ENCODE measurements at regions not wholly inside any gene's neighbourhood (a gene's known extent, or its start where the extent isn't known, plus 50 kb on each side); places are given as distances from the start of the nearest gene placed in this dataset.

DNA sequence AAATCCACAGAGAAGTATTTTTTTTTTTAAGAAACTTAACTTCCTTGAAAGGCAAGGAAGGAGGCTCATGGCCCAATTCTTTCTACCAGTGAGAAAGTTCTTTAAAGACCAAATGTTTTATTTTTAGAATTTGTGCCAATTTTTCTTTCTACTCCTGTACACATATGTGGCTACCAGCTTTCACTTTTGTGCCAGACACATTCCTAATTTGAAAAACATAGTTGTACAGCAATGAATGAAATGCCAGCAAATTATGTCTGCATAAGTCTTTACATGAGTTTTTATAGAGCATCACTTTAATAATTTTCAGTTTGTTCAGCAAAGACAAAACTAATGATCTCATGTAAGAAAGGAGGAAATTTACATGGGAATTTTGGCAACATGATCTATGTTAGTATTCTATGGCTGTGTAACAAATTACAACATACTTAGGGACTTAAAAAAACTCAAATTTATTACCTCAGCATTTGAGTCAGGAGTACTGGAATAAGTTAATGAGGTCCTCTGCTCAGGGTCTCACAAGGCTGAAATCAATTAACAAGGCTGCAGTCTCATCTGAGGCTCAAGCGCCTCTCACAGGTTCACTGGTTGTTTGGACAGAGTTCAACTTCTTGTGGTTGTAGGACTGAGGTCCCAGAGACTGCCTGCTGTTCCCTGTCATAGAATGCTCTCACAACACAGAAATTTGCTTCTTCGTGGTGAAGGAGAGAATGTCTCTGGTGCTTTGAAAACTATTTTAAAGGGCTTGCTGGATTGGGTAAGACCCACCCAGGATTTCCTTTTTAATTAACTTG, 678.2 kb upstream of the FAM241A start:
- H3K4me3 Mint-ChIP-seq (ENCODE audit: low read depth) = no peak overlapping the region
- peaks cover 4% of the 10 kb centered on the region for H3K9me3 Mint-ChIP-seq
- no peak overlapping the region for H3K27ac Mint-ChIP-seq
- no peak for DNase-seq (ENCODE audit: low spot score)
- H3K27me3 Mint-ChIP-seq (ENCODE audit: low read depth) = no peaks in the 10 kb centered on the region
- intact Hi-C loops (cut with micrococcal nuclease) = no loop called here
- H3K36me3 Mint-ChIP-seq (ENCODE audit: low read depth) = no peaks in the 10 kb centered on the region
- no peaks in the 10 kb centered on the region for H3K4me1 Mint-ChIP-seq (ENCODE audit: low read depth)

DNA sequence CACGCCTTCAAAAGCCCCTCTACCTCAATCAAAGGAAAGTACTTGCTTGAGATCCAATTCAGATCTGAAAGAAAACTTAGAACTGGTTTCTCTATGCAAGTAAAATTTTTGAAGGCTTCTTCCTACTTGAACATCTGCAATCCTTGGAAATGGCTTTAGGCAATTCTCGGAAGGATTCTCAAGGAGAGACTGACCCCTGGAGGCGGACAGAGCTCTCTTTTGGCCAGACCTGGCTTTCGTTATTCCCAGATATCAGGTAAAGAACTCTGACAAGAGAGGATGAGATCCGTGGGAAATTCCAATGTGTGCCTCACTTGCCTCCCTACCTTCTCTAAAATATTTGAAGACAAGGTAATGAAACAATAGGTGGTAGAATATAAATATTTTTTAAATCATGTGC, 670.3 kb upstream of the FAM241A start:
- no peak for DNase-seq (ENCODE audit: low spot score)
- Mint-ChIP-seq H3K36me3 (ENCODE audit: low read depth) (no peaks in the 10 kb centered on the region), H3K4me3 (ENCODE audit: low read depth) (no peak overlapping the region), H3K27me3 (ENCODE audit: low read depth) (no peaks in the 10 kb centered on the region), H3K9me3 (no peaks in the 10 kb centered on the region), H3K27ac (no peak overlapping the region), H3K4me1 (ENCODE audit: low read depth) (no peaks in the 10 kb centered on the region)
- intact Hi-C loops (cut with micrococcal nuclease) = no loop called here

DNA sequence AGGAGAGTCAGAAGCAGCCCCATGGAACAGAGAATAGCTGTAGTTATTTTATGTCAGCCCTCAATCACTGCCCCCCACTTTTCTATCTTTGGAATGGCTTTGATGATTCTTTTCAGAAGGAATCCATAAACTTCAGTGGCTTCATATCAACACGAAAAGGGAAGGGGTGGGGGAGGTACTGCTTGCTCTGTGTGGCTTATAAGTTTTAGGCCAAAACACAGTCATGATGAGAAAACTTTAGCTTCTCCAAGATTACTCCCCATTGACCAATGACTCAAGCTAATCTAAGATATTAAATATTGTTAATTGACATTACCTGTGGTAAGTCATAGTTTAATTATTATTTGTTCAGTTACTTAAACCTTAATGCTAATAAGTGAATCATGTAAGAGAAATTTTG, 669.6 kb upstream of the FAM241A start:
- no peak for DNase-seq (ENCODE audit: low spot score)
- Mint-ChIP-seq H3K4me3 (ENCODE audit: low read depth) (no peak overlapping the region), H3K27me3 (ENCODE audit: low read depth) (no peaks in the 10 kb centered on the region), H3K27ac (no peak overlapping the region), H3K9me3 (no peaks in the 10 kb centered on the region), H3K4me1 (ENCODE audit: low read depth) (no peaks in the 10 kb centered on the region), H3K36me3 (ENCODE audit: low read depth) (no peaks in the 10 kb centered on the region)
- intact Hi-C loops (cut with micrococcal nuclease) = no loop called here

DNA sequence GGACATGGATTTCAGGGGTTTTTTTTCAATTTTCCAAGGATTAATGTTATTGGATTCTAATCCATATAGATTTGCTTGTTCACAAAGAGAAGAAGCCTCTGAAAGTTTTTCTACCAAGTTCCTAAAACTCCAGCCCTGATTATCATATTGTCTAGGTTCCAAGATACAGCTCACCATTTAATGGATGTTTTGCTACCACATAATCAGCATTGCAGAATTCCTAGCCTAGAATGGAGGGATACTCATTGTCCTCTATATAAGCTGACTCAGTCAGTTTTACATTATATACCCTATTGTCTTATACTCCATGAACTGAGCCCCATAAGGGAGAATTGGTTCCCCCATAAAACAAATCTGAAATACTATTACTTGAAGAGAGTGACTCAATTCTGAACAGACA, 664.7 kb upstream of the FAM241A start:
- Mint-ChIP-seq H3K27ac (no peak overlapping the region), H3K9me3 (peaks cover 7% of the 10 kb centered on the region), H3K27me3 (ENCODE audit: low read depth) (no peaks in the 10 kb centered on the region), H3K4me1 (ENCODE audit: low read depth) (no peaks in the 10 kb centered on the region), H3K4me3 (ENCODE audit: low read depth) (no peak overlapping the region), H3K36me3 (ENCODE audit: low read depth) (no peaks in the 10 kb centered on the region)
- intact Hi-C loops (cut with micrococcal nuclease) = no loop called here
- DNase-seq (ENCODE audit: low spot score) = no peak

DNA sequence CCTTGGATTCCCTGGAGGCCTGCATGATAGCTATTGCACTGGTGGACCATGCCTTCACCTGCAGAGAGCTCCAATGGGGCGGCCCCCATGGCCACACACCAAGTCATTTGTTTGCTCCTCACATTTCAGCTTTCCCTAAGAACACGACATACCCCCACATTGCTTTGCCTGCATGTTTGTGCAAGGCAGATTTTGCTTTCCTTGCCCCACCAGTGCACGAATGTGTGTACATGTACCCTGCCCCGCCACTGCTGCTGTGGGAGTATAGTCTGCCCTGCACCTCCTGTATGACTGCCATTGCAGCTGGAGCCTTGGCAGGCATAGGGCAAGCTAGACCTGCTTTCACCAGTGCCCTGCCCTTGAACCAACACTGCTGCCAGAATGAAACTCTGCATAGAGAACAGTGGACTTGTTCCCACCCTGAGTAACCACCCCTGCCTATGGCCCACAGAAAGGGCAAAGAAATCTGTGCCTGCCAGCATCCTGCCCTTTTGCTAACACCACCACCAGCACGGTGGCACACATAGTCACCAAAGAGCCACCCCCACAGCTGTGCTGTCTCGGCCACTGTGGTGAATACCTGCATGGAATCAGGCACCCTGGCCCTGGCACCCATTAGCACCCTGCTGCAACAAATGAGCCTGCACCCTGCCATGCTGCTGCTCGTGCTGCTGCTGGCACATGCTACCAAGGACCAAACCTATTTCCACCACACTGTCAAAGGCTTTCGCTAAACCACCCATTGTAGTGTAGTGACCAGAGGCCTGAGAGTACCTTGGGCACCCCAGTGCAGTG, 661.7 kb upstream of the FAM241A start:
- Mint-ChIP-seq H3K27me3 (ENCODE audit: low read depth) (no peaks in the 10 kb centered on the region), H3K4me3 (ENCODE audit: low read depth) (no peak overlapping the region), H3K9me3 (peaks cover 16% of the 10 kb centered on the region), H3K27ac (no peak overlapping the region), H3K36me3 (ENCODE audit: low read depth) (no peaks in the 10 kb centered on the region), H3K4me1 (ENCODE audit: low read depth) (no peaks in the 10 kb centered on the region)
- intact Hi-C loops (cut with micrococcal nuclease) = no loop called here
- DNase-seq (ENCODE audit: low spot score) = no peak

DNA sequence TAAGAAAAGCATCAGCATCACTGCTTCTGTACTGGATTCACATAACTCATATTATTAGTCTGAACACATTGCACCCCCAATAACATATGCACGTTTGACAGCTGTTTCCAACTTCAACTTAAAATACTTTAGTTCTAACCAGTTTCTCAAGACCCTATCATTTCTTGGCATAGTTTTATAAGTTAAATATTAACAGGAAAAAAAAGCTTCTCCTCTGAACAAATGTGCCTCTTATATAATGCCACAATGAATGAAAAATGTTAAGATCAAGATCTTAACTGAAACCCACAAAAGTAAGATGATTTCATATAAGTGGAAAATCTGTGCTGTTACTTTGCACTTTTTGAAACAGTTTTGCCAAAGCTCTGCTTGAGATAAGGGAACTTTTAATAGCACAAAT, 652.8 kb upstream of the FAM241A start:
- Mint-ChIP-seq H3K9me3 (no peaks in the 10 kb centered on the region), H3K27ac (no peak overlapping the region), H3K4me3 (ENCODE audit: low read depth) (no peak overlapping the region), H3K27me3 (ENCODE audit: low read depth) (no peaks in the 10 kb centered on the region), H3K36me3 (ENCODE audit: low read depth) (no peaks in the 10 kb centered on the region), H3K4me1 (ENCODE audit: low read depth) (no peaks in the 10 kb centered on the region)
- DNase-seq (ENCODE audit: low spot score) = no peak
- intact Hi-C loops (cut with micrococcal nuclease) = no loop called here

DNA sequence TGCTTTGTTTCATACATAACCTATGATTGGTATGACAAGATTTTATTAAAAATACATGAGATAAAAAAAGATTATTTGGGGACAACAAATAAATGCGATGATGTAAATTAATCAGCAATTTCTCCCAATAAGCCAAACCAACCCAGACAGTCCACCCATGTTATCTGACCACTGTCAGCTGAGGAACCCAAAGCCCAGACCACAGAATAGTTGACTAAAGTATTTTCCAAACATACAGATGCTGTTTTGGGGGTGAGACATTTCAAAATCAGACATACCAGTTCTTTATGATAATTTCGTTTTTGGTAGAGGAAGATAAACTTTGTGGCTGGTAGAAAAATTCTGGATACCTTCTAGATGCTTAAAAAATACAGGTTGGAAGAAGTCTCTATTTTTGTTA, 650.8 kb upstream of the FAM241A start:
- Mint-ChIP-seq H3K27me3 (ENCODE audit: low read depth) (no peaks in the 10 kb centered on the region), H3K4me1 (ENCODE audit: low read depth) (no peaks in the 10 kb centered on the region), H3K36me3 (ENCODE audit: low read depth) (no peaks in the 10 kb centered on the region), H3K9me3 (no peaks in the 10 kb centered on the region), H3K27ac (no peak overlapping the region), H3K4me3 (ENCODE audit: low read depth) (no peak overlapping the region)
- DNase-seq (ENCODE audit: low spot score) = no peak
- intact Hi-C loops (cut with micrococcal nuclease) = no loop called here

DNA sequence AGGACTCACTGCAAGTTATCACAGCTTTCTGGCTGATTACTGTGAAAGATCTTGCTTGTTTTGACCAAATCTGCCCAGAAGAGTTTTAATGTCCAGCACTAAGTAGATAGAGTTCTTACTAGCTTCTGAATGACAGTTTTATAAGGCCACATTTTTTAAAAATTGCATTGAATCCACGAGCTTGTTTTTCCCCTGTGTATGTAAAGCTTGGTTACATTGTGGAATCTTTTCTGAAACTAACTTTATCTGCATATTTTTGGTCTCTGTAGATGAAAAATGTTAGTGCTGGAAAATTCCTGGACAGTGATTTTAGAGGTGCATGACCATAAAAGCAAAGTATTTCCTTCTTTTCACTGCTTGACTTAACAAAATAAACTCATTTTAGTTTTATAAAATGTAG, 650.3 kb upstream of the FAM241A start:
- intact Hi-C loops (cut with micrococcal nuclease) = no loop called here

DNA sequence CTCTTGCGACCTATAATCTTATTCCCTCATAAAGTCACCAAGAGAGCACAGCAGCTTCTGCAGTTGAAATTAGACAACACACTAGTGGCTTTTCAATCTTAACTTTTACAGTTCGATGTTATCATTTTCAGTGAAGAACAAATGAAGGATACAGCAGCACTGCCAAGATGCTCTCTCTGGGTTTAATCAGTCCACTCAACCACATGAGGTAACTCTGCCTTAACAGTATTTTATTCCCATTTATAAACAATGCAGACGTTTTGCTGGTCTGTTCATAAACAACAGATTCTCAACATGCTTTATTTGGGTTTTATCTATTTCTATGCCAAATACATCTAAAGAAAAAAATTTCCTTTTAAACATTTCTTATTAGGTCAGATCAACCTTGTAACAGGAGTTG, 646.0 kb upstream of the FAM241A start:
- no peaks in the 10 kb centered on the region for H3K36me3 Mint-ChIP-seq (ENCODE audit: low read depth)
- H3K9me3 Mint-ChIP-seq = no peaks in the 10 kb centered on the region
- DNase-seq (ENCODE audit: low spot score) = no peak
- intact Hi-C loops (cut with micrococcal nuclease) = no loop called here
- no peaks in the 10 kb centered on the region for H3K27me3 Mint-ChIP-seq (ENCODE audit: low read depth)
- H3K27ac Mint-ChIP-seq = no peak overlapping the region
- H3K4me3 Mint-ChIP-seq (ENCODE audit: low read depth) = no peak overlapping the region
- no peaks in the 10 kb centered on the region for H3K4me1 Mint-ChIP-seq (ENCODE audit: low read depth)

More for the DNA sequence above, 650.3 kb upstream of the FAM241A start:
- Mint-ChIP-seq H3K4me3 (ENCODE audit: low read depth) (no peak overlapping the region), H3K27me3 (ENCODE audit: low read depth) (no peaks in the 10 kb centered on the region), H3K36me3 (ENCODE audit: low read depth) (no peaks in the 10 kb centered on the region), H3K9me3 (no peaks in the 10 kb centered on the region), H3K4me1 (ENCODE audit: low read depth) (no peaks in the 10 kb centered on the region), H3K27ac (no peak overlapping the region)
- DNase-seq (ENCODE audit: low spot score) = no peak

DNA sequence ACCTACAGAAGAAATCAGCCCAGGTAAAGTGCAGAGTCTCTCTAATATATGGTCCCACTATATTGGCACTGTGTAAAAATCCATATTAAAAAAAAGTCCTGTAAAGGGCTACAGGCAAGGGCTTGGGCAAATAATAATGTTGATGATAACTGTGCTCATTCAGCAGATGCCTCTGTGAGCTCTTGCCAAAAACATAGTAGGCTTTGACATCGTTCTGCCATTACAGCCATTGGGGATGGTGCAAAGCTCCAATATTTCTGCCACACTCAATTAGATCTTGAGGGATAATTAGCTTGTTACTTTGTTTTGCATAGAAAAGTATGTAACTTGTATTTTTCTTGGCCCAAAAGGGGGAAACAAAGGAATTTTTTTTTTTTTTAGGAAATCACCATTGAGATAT, 645.5 kb upstream of the FAM241A start:
- DNase-seq (ENCODE audit: low spot score) = no peak
- Mint-ChIP-seq H3K4me1 (ENCODE audit: low read depth) (no peaks in the 10 kb centered on the region), H3K9me3 (no peaks in the 10 kb centered on the region), H3K4me3 (ENCODE audit: low read depth) (no peak overlapping the region), H3K27me3 (ENCODE audit: low read depth) (no peaks in the 10 kb centered on the region), H3K36me3 (ENCODE audit: low read depth) (no peaks in the 10 kb centered on the region), H3K27ac (no peak overlapping the region)
- intact Hi-C loops (cut with micrococcal nuclease) = no loop called here

DNA sequence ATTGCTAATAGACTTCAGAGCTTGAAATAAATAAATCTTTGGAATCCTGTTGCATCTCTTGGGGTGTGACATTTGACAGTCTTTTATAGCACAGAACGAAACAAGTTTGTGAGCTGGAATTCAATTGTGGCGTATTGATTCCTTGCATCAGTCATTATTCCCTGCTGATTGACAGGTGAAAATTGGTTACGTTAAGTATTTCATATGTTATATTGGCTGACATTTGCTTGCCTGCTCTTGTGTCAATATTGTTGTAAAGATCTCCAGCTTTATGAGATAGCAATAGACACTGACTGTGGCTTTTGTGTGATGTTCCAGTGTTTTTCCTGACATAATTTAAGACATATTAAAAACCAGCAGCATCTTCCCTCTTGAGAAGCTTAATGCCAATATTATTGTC, 644.4 kb upstream of the FAM241A start:
- DNase-seq (ENCODE audit: low spot score) = no peak
- H3K27me3 Mint-ChIP-seq (ENCODE audit: low read depth) = no peaks in the 10 kb centered on the region
- H3K4me1 Mint-ChIP-seq (ENCODE audit: low read depth) = no peaks in the 10 kb centered on the region
- H3K27ac Mint-ChIP-seq = no peak overlapping the region
- no peaks in the 10 kb centered on the region for H3K36me3 Mint-ChIP-seq (ENCODE audit: low read depth)
- intact Hi-C loops (cut with micrococcal nuclease) = no loop called here
- no peaks in the 10 kb centered on the region for H3K9me3 Mint-ChIP-seq
- no peak overlapping the region for H3K4me3 Mint-ChIP-seq (ENCODE audit: low read depth)

DNA sequence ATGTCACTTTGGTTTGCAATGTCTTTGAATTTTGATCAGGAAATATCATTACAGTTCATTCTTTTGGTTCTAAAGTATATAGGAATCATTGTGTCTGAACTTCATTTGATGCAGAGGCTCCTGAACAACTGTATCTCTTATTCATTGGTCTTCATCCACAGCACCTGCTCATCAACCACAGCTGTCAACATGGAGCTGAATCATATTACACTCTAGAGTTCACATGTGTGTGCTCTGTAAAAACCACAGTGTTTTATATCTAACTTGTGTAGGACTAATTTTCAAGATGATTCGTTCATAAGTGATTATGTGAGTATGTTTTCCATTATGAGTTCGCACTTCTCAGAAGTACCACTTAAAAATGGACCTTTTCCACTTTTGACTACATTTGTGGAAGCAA, 643.3 kb upstream of the FAM241A start:
- Mint-ChIP-seq H3K36me3 (ENCODE audit: low read depth) (no peaks in the 10 kb centered on the region), H3K27ac (no peak overlapping the region), H3K4me3 (ENCODE audit: low read depth) (no peak overlapping the region), H3K27me3 (ENCODE audit: low read depth) (no peaks in the 10 kb centered on the region), H3K4me1 (ENCODE audit: low read depth) (no peaks in the 10 kb centered on the region), H3K9me3 (no peaks in the 10 kb centered on the region)
- no peak for DNase-seq (ENCODE audit: low spot score)
- intact Hi-C loops (cut with micrococcal nuclease) = no loop called here

DNA sequence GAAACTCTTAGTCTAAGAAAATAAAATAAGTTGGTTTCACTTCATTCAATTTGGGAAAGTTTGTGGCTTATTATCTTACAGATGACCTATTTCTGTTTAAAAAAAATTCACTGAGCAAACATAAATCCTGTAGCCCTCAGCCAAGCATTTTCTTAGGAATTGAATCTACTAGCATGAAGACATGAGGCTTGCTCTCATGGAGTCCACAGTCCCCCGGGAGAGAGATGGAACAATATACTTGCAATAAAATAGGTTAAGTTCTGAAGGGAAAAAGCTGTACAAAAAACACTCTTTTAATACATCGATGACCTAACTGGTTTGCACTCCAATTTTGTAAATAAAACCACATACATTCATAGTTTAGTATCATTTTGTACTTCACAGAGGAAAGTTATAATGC, 642.6 kb upstream of the FAM241A start:
- no peak for DNase-seq (ENCODE audit: low spot score)
- Mint-ChIP-seq H3K4me3 (ENCODE audit: low read depth) (no peak overlapping the region), H3K27ac (no peak overlapping the region), H3K36me3 (ENCODE audit: low read depth) (no peaks in the 10 kb centered on the region), H3K4me1 (ENCODE audit: low read depth) (no peaks in the 10 kb centered on the region), H3K9me3 (no peaks in the 10 kb centered on the region), H3K27me3 (ENCODE audit: low read depth) (no peaks in the 10 kb centered on the region)
- intact Hi-C loops (cut with micrococcal nuclease) = no loop called here

Data from activated T-helper 2 cell treated with anti-CD3 and anti-CD28 coated beads, Interferon-gamma antibody, Interleukin-2, Interleukin-4, amounts not matched to agents 10 μg/mL and 5 μg/mL and 100 μg/mL, durations not matched to agents 14 hours and 24 hours and 36 hours (primary cell).